Esophagus muscularis mucosa (tissue), 4 donors: ENCODE measurements at regions not wholly inside any gene's neighbourhood (a gene's known extent, or its start where the extent isn't known, plus 50 kb on each side); places are given as distances from the start of the nearest gene placed in this dataset.

Source experiments
- DNase-seq: peaks from one replicate; pipeline ENCODE4 v3.0.0-alpha.2; 2017; ENCODE audit errors: extremely low spot score
- H3K27ac ChIP-seq, 4 donors: fragments of 200-600 bp; sonication (generic); replicated peaks in 1 of 4; 1 replicate in 3 of 4; 2 replicates in 1 of 4; pipeline ENCODE4 v1.5.1; 2016 to 2019; ENCODE audit warnings: mild to moderate bottlenecking in 1 of 4
- H3K27me3 ChIP-seq, 4 donors: fragments of 200-600 bp; sonication (generic); one replicate each; pipeline versions ENCODE4 v1.5.1 to v1.6.0; 2016 to 2019
- H3K36me3 ChIP-seq, 4 donors: fragments of 200-600 bp; sonication (generic); one replicate each; pipeline ENCODE4 v1.5.1; 2016 to 2019
- H3K4me1 ChIP-seq, 4 donors: fragments of 200-600 bp; sonication (generic); one replicate each; pipeline ENCODE4 v1.5.1; 2016 to 2019
- H3K4me3 ChIP-seq, 4 donors: fragments of 200-600 bp; sonication (generic); 1 replicate in 2 of 4; 2 replicates in 2 of 4; pipeline ENCODE4 v1.5.1; 2016 to 2019; ENCODE audit warnings: mild to moderate bottlenecking in 4 of 4, moderate library complexity in 1 of 4
- H3K9me3 ChIP-seq, 4 donors: fragments of 200-600 bp; sonication (generic); 1 replicate in 3 of 4; 2 replicates in 1 of 4; pipeline ENCODE4 v1.5.1; 2016 to 2019
- CTCF ChIP-seq, 3 experiments: fragments of 200-600 bp in 2 of 3; fragments of 450-650 bp in 1 of 3; sonication (generic) in 2 of 3; IDR thresholded peaks; one replicate each; pipeline ENCODE4 v1.5.1; 2017 to 2019; ENCODE audit warnings: antibody characterized with exemption in 3 of 3, mild to moderate bottlenecking in 2 of 3, moderate library complexity in 1 of 3
- EP300 ChIP-seq: sonication (generic); formaldehyde crosslinking; IDR thresholded peaks from one replicate; pipeline ENCODE4 v1.6.1; 2017; ENCODE audit warnings: antibody characterized with exemption
- POLR2A ChIP-seq: fragments of 450-650 bp; IDR thresholded peaks from one replicate; pipeline ENCODE4 v1.6.1; 2017; ENCODE audit warnings: antibody characterized with exemption, moderate library complexity, mild to moderate bottlenecking, low read depth
- POLR2AphosphoS5 ChIP-seq, 2 donors: sonication (generic); formaldehyde crosslinking; IDR thresholded peaks; one replicate each; pipeline ENCODE4 v1.6.1; 2017; ENCODE audit warnings: antibody characterized with exemption in 2 of 2
- WGBS: methylation state at CpG from one replicate; pipeline ENCODE4 v1.1.5; 2018; 5-methylcytosine and 5-hydroxymethylcytosine counted together
- intact Hi-C: fragments of 100-400 bp; cut with DNase I; formaldehyde crosslinking; loops from one replicate; pipeline ENCODE4 v1.15.1; 2023

GRCh38 chr12:83541446-83541845 is 854.7 kb downstream of the TMTC2 start:
- TF ChIP-seq EP300 (no peak), CTCF (IDR thresholded peaks at IDR 0.05) (no peak), POLR2A (no peak), POLR2AphosphoS5 (IDR thresholded peaks at IDR 0.05) (no peak)
- DNase-seq: no peak
- intact Hi-C loops: no loop called here

GRCh38 chr12:83538361-83538965 is 851.8 kb downstream of the TMTC2 start:
- intact Hi-C loops: no loop called here

More at GRCh38 chr12:83541446-83541845, 854.7 kb downstream of the TMTC2 start:
- no peaks in the 10 kb centered on the region for H3K9me3 ChIP-seq
- H3K4me1 ChIP-seq: no peaks in the 10 kb centered on the region
- H3K27ac ChIP-seq: no peak overlapping the region
- H3K27me3 ChIP-seq: no peaks in the 10 kb centered on the region
- H3K36me3 ChIP-seq: no peaks in the 10 kb centered on the region
- no peak overlapping the region for H3K4me3 ChIP-seq

GRCh38 chr12:83537428-83538053 is 850.8 kb downstream of the TMTC2 start:
- no peak overlapping the region for H3K4me3 ChIP-seq
- intact Hi-C loops: no loop called here
- no peaks in the 10 kb centered on the region for H3K36me3 ChIP-seq
- no peaks in the 10 kb centered on the region for H3K9me3 ChIP-seq
- no peaks in the 10 kb centered on the region for H3K27me3 ChIP-seq
- no peaks in the 10 kb centered on the region for H3K4me1 ChIP-seq
- H3K27ac ChIP-seq: no peak overlapping the region
- DNase-seq: no peak
- WGBS: 62% methylated on average over 4 of the region's 4 CpGs
- TF ChIP-seq POLR2AphosphoS5 (IDR thresholded peaks at IDR 0.05) (no peak), EP300 (no peak), CTCF (IDR thresholded peaks at IDR 0.05) (no peak), POLR2A (no peak)

More at GRCh38 chr12:83538361-83538965, 851.8 kb downstream of the TMTC2 start:
- no peak for DNase-seq
- H3K27ac ChIP-seq: no peak overlapping the region
- H3K4me1 ChIP-seq: no peaks in the 10 kb centered on the region
- TF ChIP-seq POLR2AphosphoS5 (IDR thresholded peaks at IDR 0.05) (no peak), POLR2A (no peak), CTCF (IDR thresholded peaks at IDR 0.05) (no peak), EP300 (no peak)
- H3K36me3 ChIP-seq: no peaks in the 10 kb centered on the region
- 62% methylated on average over 3 of the region's 3 CpGs for WGBS
- H3K9me3 ChIP-seq: no peaks in the 10 kb centered on the region
- no peak overlapping the region for H3K4me3 ChIP-seq
- no peaks in the 10 kb centered on the region for H3K27me3 ChIP-seq

GRCh38 chr12:83536496-83536895 is 849.8 kb downstream of the TMTC2 start:
- no peak overlapping the region for H3K4me3 ChIP-seq
- intact Hi-C loops: no loop called here
- no peak for DNase-seq
- WGBS: 90% methylated on average over 1 of the region's 1 CpG
- no peak for TF ChIP-seq EP300
- no peak for TF ChIP-seq CTCF (IDR thresholded peaks at IDR 0.05)
- TF ChIP-seq POLR2A: no peak
- TF ChIP-seq POLR2AphosphoS5 (IDR thresholded peaks at IDR 0.05): no peak
- H3K27me3 ChIP-seq: no peaks in the 10 kb centered on the region
- no peaks in the 10 kb centered on the region for H3K9me3 ChIP-seq
- no peak overlapping the region for H3K27ac ChIP-seq
- no peaks in the 10 kb centered on the region for H3K4me1 ChIP-seq
- no peaks in the 10 kb centered on the region for H3K36me3 ChIP-seq

- H3K4me3 ChIP-seq: no peak overlapping the region
- no peak overlapping the region for H3K27ac ChIP-seq
- 58% methylated on average over 1 of the region's 1 CpG for WGBS
- no peak for DNase-seq
- intact Hi-C loops: no loop called here
- no peaks in the 10 kb centered on the region for H3K9me3 ChIP-seq
- H3K4me1 ChIP-seq: no peaks in the 10 kb centered on the region
- no peaks in the 10 kb centered on the region for H3K36me3 ChIP-seq
- H3K27me3 ChIP-seq: no peaks in the 10 kb centered on the region
- no peak for TF ChIP-seq POLR2AphosphoS5 (IDR thresholded peaks at IDR 0.05)
- TF ChIP-seq CTCF (IDR thresholded peaks at IDR 0.05): no peak
- no peak for TF ChIP-seq POLR2A
- TF ChIP-seq EP300: no peak
Observed at GRCh38 chr12:83528571-83528970, 841.9 kb downstream of the TMTC2 start.
